ENCODE measurements at regions not wholly inside any gene's neighbourhood (a gene's known extent, or its start where the extent isn't known, plus 50 kb on each side); places are given as distances from the start of the nearest gene placed in this dataset.
"Not testable (repeated sequence)": the region's sequence is repeated elsewhere in the genome, so short reads cannot be mapped to it uniquely, and the experiment has no call there.

GRCh38 chr11:129699711-129700304 is 115.8 kb upstream of the TMEM45B start:
- DNase-seq (ENCODE audit: low read depth, low spot score) = no peak

- no peak for DNase-seq (ENCODE audit: low read depth, low spot score)
Observed at GRCh38 chr11:129700701-129701100, 114.9 kb upstream of the TMEM45B start.

- DNase-seq (ENCODE audit: low read depth, low spot score) = no peak
Observed at GRCh38 chr11:129701706-129702105, 113.9 kb upstream of the TMEM45B start.

GRCh38 chr11:129702410-129703398 is 112.9 kb upstream of the TMEM45B start:
- DNase-seq (ENCODE audit: low read depth, low spot score) = no peak

- no peak for DNase-seq (ENCODE audit: low read depth, low spot score)
Observed at GRCh38 chr11:129703846-129704245, 111.8 kb upstream of the TMEM45B start.

- DNase-seq (ENCODE audit: low read depth, low spot score) = no peak
Observed at GRCh38 chr11:129704831-129705230, 110.8 kb upstream of the TMEM45B start.

- no peak for DNase-seq (ENCODE audit: low read depth, low spot score)
Observed at GRCh38 chr11:129705341-129705740, 110.3 kb upstream of the TMEM45B start.

- no peak for DNase-seq (ENCODE audit: low read depth, low spot score)
Observed at GRCh38 chr11:129705933-129706332, 109.7 kb upstream of the TMEM45B start.

- DNase-seq (ENCODE audit: low read depth, low spot score) = no peak
Observed at GRCh38 chr11:129709801-129710398, 105.7 kb upstream of the TMEM45B start.

GRCh38 chr11:129710423-129710822 is 105.2 kb upstream of the TMEM45B start:
- no peak for DNase-seq (ENCODE audit: low read depth, low spot score)

GRCh38 chr11:129711760-129712159 is 103.9 kb upstream of the TMEM45B start:
- DNase-seq (ENCODE audit: low read depth, low spot score) = no peak

- DNase-seq (ENCODE audit: low read depth, low spot score) = not testable (repeated sequence)
Observed at GRCh38 chr11:129712486-129713240, 103.0 kb upstream of the TMEM45B start.

- no peak for DNase-seq (ENCODE audit: low read depth, low spot score)
Observed at GRCh38 chr11:129719037-129719436, 96.6 kb upstream of the TMEM45B start.

- DNase-seq (ENCODE audit: low read depth, low spot score) = no peak
Observed at GRCh38 chr11:129720156-129720555, 95.5 kb upstream of the TMEM45B start.

- no peak for DNase-seq (ENCODE audit: low read depth, low spot score)
Observed at GRCh38 chr11:129720994-129721393, 94.7 kb upstream of the TMEM45B start.

- DNase-seq (ENCODE audit: low read depth, low spot score) = no peak
Observed at GRCh38 chr11:129721685-129722084, 94.0 kb upstream of the TMEM45B start.

GRCh38 chr11:129722529-129722928 is 93.1 kb upstream of the TMEM45B start:
- DNase-seq (ENCODE audit: low read depth, low spot score) = no peak

- DNase-seq (ENCODE audit: low read depth, low spot score) = no peak
Observed at GRCh38 chr11:129723146-129723760, 92.4 kb upstream of the TMEM45B start.

GRCh38 chr11:129723761-129724162 is 91.9 kb upstream of the TMEM45B start:
- DNase-seq (ENCODE audit: low read depth, low spot score) = no peak

GRCh38 chr11:129724866-129725265 is 90.8 kb upstream of the TMEM45B start:
- DNase-seq (ENCODE audit: low read depth, low spot score) = no peak

- no peak for DNase-seq (ENCODE audit: low read depth, low spot score)
Observed at GRCh38 chr11:129726179-129726578, 89.5 kb upstream of the TMEM45B start.
